Neuronal stem cell (in vitro differentiated cells): ENCODE measurements at regions not wholly inside any gene's neighbourhood (a gene's known extent, or its start where the extent isn't known, plus 50 kb on each side); places are given as distances from the start of the nearest gene placed in this dataset.
A peak's percentile ranks its signal among the peaks of the same experiment; 100 is the strongest.

Source experiments
- DNase-seq: peaks from one replicate; pipeline ENCODE4 v3.0.0-alpha.2; 2013; ENCODE audit warnings: low spot score
- H2AFZ ChIP-seq: one replicate; pipeline ENCODE4 v1.6.1; 2013; ENCODE audit warnings: mild to moderate bottlenecking, low read length, inconsistent platforms
- H2AK5ac ChIP-seq: 2 replicates; pipeline ENCODE4 v1.6.1; 2013; ENCODE audit warnings: low read depth, mild to moderate bottlenecking, inconsistent platforms, low read length, moderate library complexity, mixed read lengths
- H2BK120ac ChIP-seq: 2 replicates; pipeline ENCODE4 v1.6.1; 2013; ENCODE audit warnings: low read depth, mild to moderate bottlenecking, inconsistent platforms, low read length, moderate library complexity, mixed read lengths
- H2BK12ac ChIP-seq: one replicate; pipeline ENCODE4 v1.6.1; 2013; ENCODE audit warnings: low read length, inconsistent platforms
- H2BK15ac ChIP-seq: 2 replicates; pipeline ENCODE4 v1.6.1; 2013; ENCODE audit warnings: mild to moderate bottlenecking, low read length, inconsistent platforms, mixed read lengths
- H2BK5ac ChIP-seq: one replicate; pipeline ENCODE4 v1.6.1; 2013; ENCODE audit warnings: inconsistent platforms, mild to moderate bottlenecking, low read length, moderate library complexity
- H3K14ac ChIP-seq: one replicate; pipeline ENCODE4 v1.6.1; 2013; ENCODE audit warnings: low read length, inconsistent platforms
- H3K18ac ChIP-seq: 2 replicates; pipeline ENCODE4 v1.6.1; 2013; ENCODE audit warnings: low read length, inconsistent platforms
- H3K23ac ChIP-seq: 2 replicates; pipeline ENCODE4 v1.6.1; 2013; ENCODE audit warnings: low read depth, mild to moderate bottlenecking, mixed read lengths, low read length, inconsistent platforms; ENCODE audit not compliant: poor library complexity
- H3K27ac ChIP-seq: replicated peaks from 3 replicates; pipeline ENCODE4 v1.5.1; 2013; ENCODE audit warnings: low read length, inconsistent platforms
- H3K27me3 ChIP-seq, 3 experiments: 2 replicates each; pipeline ENCODE4 v1.6.1; 2013; ENCODE audit warnings: low read length in 3 of 3, mild to moderate bottlenecking in 2 of 3, inconsistent platforms in 1 of 3, low read depth in 1 of 3, mixed read lengths in 1 of 3, moderate library complexity in 1 of 3; ENCODE audit not compliant: control insufficient read depth in 3 of 3, insufficient read depth in 3 of 3
- H3K36me3 ChIP-seq, 2 donors: replicated peaks in 1 of 2; 2 replicates each; pipeline ENCODE4 v1.6.1; 2013; ENCODE audit warnings: low read length in 2 of 2; ENCODE audit not compliant: control insufficient read depth in 2 of 2, insufficient read depth in 2 of 2
- H3K4ac ChIP-seq: 2 replicates; pipeline ENCODE4 v1.6.1; 2013; ENCODE audit warnings: inconsistent platforms, mild to moderate bottlenecking, low read length, moderate library complexity
- H3K4me1 ChIP-seq, 2 donors: 1 replicate in 1 of 2; 2 replicates in 1 of 2; pipeline ENCODE4 v1.6.1; 2013; ENCODE audit warnings: low read length in 2 of 2, low read depth in 1 of 2; ENCODE audit not compliant: control insufficient read depth in 2 of 2, insufficient read depth in 1 of 2
- H3K4me2 ChIP-seq: one replicate; pipeline ENCODE4 v1.6.1; 2013; ENCODE audit warnings: mild to moderate bottlenecking, low read length, inconsistent platforms; ENCODE audit not compliant: insufficient read depth, poor library complexity, severe bottlenecking
- H3K4me3 ChIP-seq, 2 donors: 2 replicates each; pipeline ENCODE4 v1.5.1; 2013; ENCODE audit warnings: low read length in 2 of 2, mild to moderate bottlenecking in 2 of 2, inconsistent platforms in 1 of 2, moderate library complexity in 1 of 2
- H3K79me1 ChIP-seq: one replicate; pipeline ENCODE4 v1.6.1; 2013; ENCODE audit warnings: low read depth, mild to moderate bottlenecking, inconsistent platforms, low read length, moderate library complexity
- H3K9ac ChIP-seq: one replicate; pipeline ENCODE4 v1.6.1; 2013; ENCODE audit warnings: mild to moderate bottlenecking, low read depth, low read length, inconsistent platforms; ENCODE audit not compliant: poor library complexity
- H3K9me3 ChIP-seq, 2 donors: replicated peaks in 1 of 2; 2 replicates each; pipeline versions ENCODE3 to v1.6.1; 2013; ENCODE audit warnings: low read length in 2 of 2, mild to moderate bottlenecking in 2 of 2, inconsistent platforms in 1 of 2, low read depth in 1 of 2, mixed read lengths in 1 of 2, moderate library complexity in 1 of 2; ENCODE audit not compliant: control insufficient read depth in 2 of 2, insufficient read depth in 1 of 2
- H4K8ac ChIP-seq: one replicate; pipeline ENCODE4 v1.6.1; 2013; ENCODE audit warnings: low read depth, mild to moderate bottlenecking, inconsistent platforms, low read length, moderate library complexity
- H4K91ac ChIP-seq: one replicate; pipeline ENCODE4 v1.6.1; 2013; ENCODE audit warnings: low read length, low read depth, mild to moderate bottlenecking, inconsistent platforms; ENCODE audit not compliant: poor library complexity
- WGBS, 2 donors: extraction: QIAGEN DNeasy Blood & Tissue Kit; methylation state at CpG; one replicate each; pipeline ENCODE4 v1.1.7; 2013; ENCODE audit warnings: missing lambda C conversion rate in 2 of 2, mixed read lengths in 1 of 2; ENCODE audit not compliant: insufficient read length in 2 of 2, insufficient replicate concordance in 1 of 2; ENCODE audit errors: extremely low coverage in 2 of 2; 5-methylcytosine and 5-hydroxymethylcytosine counted together

- no peak overlapping the region for H2BK12ac ChIP-seq
- no peak overlapping the region for H2AFZ ChIP-seq
- no peak overlapping the region for H4K8ac ChIP-seq
- no peak overlapping the region for H3K4ac ChIP-seq
- no peak for DNase-seq
- no peak overlapping the region for H3K23ac ChIP-seq
- no peaks in the 10 kb centered on the region for H3K36me3 ChIP-seq
- no peak overlapping the region for H4K91ac ChIP-seq
- no peak overlapping the region for H3K9ac ChIP-seq
- H3K4me2 ChIP-seq, result no peak overlapping the region
- H2BK5ac ChIP-seq, result no peak overlapping the region
- peaks cover 0 to 3% (median 0%) of the 10 kb centered on the region in 3 experiments for H3K27me3 ChIP-seq
- H3K9me3 ChIP-seq, result no peaks in the 10 kb centered on the region
- no peak overlapping the region for H3K14ac ChIP-seq
- no peak overlapping the region for H2BK120ac ChIP-seq
- WGBS, 2 donors, result no CpG with 5 or more reads among the region's 2 CpGs
- no peak overlapping the region for H3K27ac ChIP-seq
- no peak overlapping the region for H2AK5ac ChIP-seq
- no peaks in the 10 kb centered on the region for H3K79me1 ChIP-seq
- peaks cover 0 to 2% of the 10 kb centered on the region in 2 donors for H3K4me1 ChIP-seq
- no peak overlapping the region for H3K18ac ChIP-seq
- no peak overlapping the region for H3K4me3 ChIP-seq
- no peak overlapping the region for H2BK15ac ChIP-seq
Observed at GRCh38 chr20:9981829-9982228, 53.0 kb upstream of the ANKEF1 start.

- peaks cover 0 to 3% (median 0%) of the 10 kb centered on the region in 3 experiments for H3K27me3 ChIP-seq
- peaks cover 0 to 2% of the 10 kb centered on the region in 2 donors for H3K4me1 ChIP-seq
- H3K9ac ChIP-seq, result no peak overlapping the region
- H3K23ac ChIP-seq, result no peak overlapping the region
- no peak overlapping the region for H2AK5ac ChIP-seq
- H3K18ac ChIP-seq, result no peak overlapping the region
- no peak overlapping the region for H2AFZ ChIP-seq
- H2BK120ac ChIP-seq, result no peak overlapping the region
- H3K4me3 ChIP-seq, result no peak overlapping the region
- H2BK5ac ChIP-seq, result no peak overlapping the region
- no peak overlapping the region for H4K8ac ChIP-seq
- H3K9me3 ChIP-seq, result no peaks in the 10 kb centered on the region
- H3K4ac ChIP-seq, result no peak overlapping the region
- no peak overlapping the region for H3K27ac ChIP-seq
- H2BK15ac ChIP-seq, result no peak overlapping the region
- no CpG with 5 or more reads among the region's 6 CpGs for WGBS, 2 donors
- H4K91ac ChIP-seq, result no peak overlapping the region
- DNase-seq, result peak; percentile 47
- no peak overlapping the region for H3K14ac ChIP-seq
- no peak overlapping the region for H2BK12ac ChIP-seq
- H3K36me3 ChIP-seq, result no peaks in the 10 kb centered on the region
- H3K4me2 ChIP-seq, result no peak overlapping the region
- H3K79me1 ChIP-seq, result no peaks in the 10 kb centered on the region
Observed at GRCh38 chr20:9978397-9979004, 56.3 kb upstream of the ANKEF1 start.

GRCh38 chr20:9977629-9978028 lies 57.2 kb upstream of the ANKEF1 start:
- Histone ChIP-seq H4K91ac (no peak overlapping the region), H3K36me3 (no peaks in the 10 kb centered on the region), H2BK15ac (no peak overlapping the region), H2BK120ac (no peak overlapping the region), H3K79me1 (no peaks in the 10 kb centered on the region), H3K14ac (no peak overlapping the region), H3K27me3 (peaks cover 0 to 3% (median 0%) of the 10 kb centered on the region in 3 experiments), H3K4ac (no peak overlapping the region), H3K9me3 (no peaks in the 10 kb centered on the region), H4K8ac (no peak overlapping the region), H3K9ac (no peak overlapping the region), H2AK5ac (no peak overlapping the region), H3K23ac (no peak overlapping the region), H2BK5ac (no peak overlapping the region), H3K27ac (no peak overlapping the region), H2AFZ (no peak overlapping the region), H3K4me2 (no peak overlapping the region), H3K4me3 (no peak overlapping the region), H3K4me1 (peaks cover 0 to 2% of the 10 kb centered on the region in 2 donors), H2BK12ac (no peak overlapping the region), H3K18ac (no peak overlapping the region)
- WGBS, 2 donors, result no CpG with 5 or more reads among the region's 1 CpG
- DNase-seq, result no peak

GRCh38 chr20:9974324-9974723 lies 60.5 kb upstream of the ANKEF1 start:
- Histone ChIP-seq H3K36me3 (no peaks in the 10 kb centered on the region), H3K4me3 (no peak overlapping the region), H3K79me1 (no peaks in the 10 kb centered on the region), H3K9ac (no peak overlapping the region), H2BK15ac (no peak overlapping the region), H3K4ac (no peak overlapping the region), H3K27ac (no peak overlapping the region), H2AK5ac (no peak overlapping the region), H4K91ac (no peak overlapping the region), H2BK12ac (no peak overlapping the region), H3K9me3 (no peaks in the 10 kb centered on the region), H2BK120ac (no peak overlapping the region), H3K4me1 (peaks cover 0 to 2% of the 10 kb centered on the region in 2 donors), H4K8ac (no peak overlapping the region), H3K4me2 (no peak overlapping the region), H3K18ac (no peak overlapping the region), H3K23ac (no peak overlapping the region), H3K27me3 (no peaks in the 10 kb centered on the region), H3K14ac (no peak overlapping the region), H2AFZ (no peak overlapping the region), H2BK5ac (no peak overlapping the region)
- no peak for DNase-seq
- no CpG with 5 or more reads among the region's 2 CpGs for WGBS, 2 donors
